ENCODE measurements at regions not wholly inside any gene's neighbourhood (a gene's known extent, or its start where the extent isn't known, plus 50 kb on each side); places are given as distances from the start of the nearest gene placed in this dataset.

DNA sequence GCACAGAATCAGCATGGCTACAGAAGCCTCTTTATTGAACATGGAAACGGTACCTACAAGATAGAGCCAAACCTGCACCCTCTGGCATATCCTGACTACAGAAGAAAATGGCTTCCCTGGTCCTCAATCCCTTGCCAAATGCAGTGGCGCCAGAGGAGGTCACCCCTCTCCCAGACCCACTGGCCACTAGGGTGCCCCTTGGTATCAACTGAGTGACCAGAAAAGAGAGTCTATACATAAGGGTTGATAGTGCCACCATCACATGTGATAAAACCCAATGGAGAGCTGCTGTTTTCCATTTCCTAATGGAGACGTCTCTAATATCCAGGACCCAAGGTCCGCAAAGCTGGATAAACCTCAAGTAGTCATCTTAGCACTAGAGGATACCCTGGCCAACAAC lies 52.7 kb upstream of the ALK start:
- no peak for DNase-seq

DNA sequence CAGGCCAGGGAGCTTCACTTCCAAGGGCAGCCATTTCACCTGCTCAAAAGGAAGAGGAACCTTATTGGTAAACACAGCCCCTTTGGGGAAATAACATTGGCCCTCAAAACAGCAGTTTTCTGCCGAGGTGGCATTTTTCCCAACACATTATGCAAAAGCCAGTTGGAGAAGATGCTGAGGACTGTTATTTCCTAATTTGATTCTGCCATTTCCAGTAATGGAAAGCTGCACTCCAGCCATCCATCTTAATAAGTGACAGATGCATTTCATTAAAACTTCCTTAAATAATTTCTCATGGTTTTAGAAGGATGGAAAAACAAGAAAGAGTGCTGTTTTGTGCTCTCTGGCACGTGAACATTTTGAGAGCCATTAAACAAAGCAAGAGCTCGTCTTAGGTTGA lies 55.9 kb upstream of the ALK start:
- no peak for DNase-seq

DNA sequence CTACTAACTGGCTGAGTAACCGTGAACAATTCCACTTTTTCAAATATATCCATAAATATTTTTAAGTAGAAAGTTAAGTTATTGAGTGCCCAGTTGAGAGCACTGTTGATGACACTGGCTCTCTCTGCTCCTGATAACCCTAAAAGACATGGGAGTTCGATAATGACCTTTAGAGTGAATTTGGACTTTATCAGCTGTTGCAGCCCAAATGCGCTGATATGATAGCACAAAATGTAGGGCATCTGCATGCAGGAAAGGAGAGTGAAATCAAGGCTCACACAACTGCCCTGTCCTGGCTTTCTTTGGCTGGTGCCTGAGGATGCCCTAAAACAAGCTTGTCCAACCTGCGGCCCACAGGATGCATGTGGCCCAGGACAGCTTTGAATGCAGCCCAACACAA lies 60.0 kb upstream of the ALK start:
- DNase-seq: no peak

DNA sequence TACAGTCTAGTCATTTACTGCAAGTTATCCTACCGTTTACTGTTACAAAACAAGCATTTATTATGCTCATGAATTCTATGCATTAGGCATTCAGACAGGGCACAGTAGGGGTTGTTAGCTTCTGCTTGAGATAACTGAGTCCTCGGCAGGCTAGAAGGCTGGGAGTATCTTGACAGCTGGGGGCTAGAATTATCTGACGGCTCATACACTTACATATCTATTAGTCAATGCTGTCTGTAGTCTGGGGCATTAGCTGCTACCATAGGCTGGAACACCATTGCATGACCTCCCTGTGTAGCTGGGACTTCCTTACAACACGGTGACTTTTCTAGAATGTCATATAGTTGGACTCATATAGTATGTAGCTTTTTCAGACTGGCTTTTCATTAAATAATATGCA lies 61.9 kb upstream of the ALK start:
- no peak for DNase-seq

DNA sequence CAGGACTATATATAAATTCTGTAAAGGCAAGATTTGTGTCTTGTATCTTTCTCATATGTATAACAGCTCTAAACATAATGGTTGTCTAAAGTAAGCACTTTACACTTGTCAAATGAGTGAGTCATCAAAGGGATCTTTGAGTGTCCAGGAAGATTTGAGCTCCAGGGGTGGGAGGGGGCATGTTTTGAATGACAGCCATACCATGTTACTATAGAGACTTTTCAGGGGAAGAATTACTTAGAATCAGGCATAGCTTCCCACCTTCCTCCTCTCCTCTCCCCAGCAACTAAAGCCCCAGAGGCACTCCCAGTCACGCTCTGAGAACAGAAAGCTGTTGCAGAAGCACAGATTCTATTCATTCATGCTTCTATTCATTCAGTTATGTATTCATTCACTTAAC lies 65.8 kb upstream of the ALK start:
- DNase-seq: no peak

DNA sequence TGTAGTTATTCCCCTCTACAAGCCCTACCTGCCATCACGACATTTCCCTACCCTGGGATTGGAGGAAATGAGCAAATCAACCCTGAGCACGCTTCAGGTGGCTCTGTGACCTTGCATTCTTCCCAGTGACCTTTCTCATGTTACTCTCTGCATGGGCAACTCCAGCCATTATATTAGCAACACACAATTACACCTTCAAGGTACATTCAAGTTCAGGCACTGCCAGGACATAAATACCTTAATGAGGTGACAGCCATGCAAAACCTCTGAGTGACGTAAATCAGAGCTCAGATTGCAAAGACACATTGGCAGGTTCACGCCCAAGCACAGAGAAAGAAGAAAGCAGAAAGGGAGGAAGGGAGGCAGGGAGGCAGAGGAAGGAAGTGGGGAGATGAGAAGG lies 68.7 kb upstream of the ALK start:
- DNase-seq: no peak

DNA sequence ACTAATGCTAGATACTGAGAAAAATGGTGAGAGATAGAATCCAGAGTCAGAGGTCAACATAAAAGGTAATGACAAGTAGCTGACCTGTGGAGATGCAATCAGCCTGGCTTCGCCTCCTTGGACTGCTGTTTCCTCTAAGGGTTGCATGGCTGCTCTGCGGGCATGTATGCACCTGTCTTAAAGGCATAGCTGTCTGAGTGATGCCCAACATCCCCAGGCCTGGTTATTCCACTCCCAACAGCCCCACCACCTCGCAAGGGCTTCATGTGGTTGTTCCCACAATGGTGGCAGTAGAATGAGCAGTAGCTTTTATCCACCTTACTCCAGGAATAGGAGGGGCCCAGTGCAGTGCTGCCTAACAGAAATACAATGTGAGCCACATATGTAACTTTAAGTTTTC lies 69.7 kb upstream of the ALK start:
- no peak for DNase-seq

DNA sequence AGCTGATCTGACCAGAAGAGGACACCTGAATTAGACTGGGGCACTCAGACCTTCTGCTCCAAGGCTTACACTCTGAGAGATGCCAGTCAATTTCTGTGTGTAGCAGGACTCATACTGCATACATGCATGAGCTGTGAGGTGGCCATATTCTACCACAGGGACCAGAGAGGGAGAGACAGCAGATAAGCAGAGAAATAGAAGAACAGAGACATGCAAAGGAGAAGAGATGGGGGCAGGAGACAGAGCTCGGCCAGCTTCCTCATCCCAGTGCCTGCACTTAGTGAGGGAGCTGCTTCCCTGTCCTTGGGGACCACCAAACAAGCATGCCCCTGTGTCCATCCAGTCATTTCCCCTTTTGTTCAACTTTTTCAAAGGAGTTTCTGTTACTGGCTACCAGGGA lies 73.9 kb upstream of the ALK start:
- no peak for DNase-seq

DNA sequence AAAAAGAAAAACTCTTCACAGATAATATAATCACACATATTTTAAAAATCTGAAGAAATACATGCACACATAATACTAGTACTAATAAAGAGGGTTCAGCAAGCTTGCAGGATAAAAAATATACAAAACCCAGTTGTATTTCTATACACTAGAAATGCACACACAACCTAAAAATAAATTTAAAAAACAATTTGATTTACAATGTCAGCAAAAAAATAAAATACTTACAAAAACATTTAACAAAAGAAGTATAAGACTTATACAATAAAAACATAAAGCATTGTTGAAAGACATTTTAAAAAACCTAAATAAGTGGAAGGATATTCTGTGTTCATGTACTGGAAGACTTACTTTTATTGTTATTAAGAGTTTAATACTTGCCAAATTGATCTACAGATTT lies 81.7 kb upstream of the ALK start:
- DNase-seq: no peak

DNA sequence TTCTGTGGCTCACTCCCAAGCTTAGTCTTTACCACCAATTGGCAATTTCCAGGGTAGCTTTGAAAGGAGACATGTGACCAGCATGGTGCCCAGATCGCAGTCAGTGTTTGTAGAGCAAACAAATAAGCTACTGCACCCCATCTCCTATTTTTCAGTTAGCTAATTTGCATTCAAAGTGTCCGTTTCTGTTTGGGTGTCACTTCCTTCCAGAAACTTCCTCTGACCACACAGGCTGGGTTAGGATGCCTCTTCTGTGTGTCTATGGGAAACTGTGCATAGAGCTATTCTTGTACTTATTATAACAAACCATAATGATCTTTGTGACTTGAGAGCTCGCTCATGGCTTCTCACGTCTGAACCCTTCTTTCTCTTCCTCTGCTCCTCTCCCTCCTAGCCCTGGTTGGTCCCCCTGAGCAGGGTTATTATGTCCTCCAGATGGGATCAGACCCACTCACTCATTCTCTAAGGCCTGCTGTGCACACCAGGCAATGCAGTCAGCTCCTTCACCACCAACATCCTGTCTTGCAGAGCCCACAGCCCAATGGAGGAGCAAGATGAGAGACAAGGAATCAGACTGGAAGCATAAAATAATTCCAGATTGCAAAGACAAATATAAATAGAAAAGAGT lies 101.2 kb upstream of the ALK start:
- no peak for DNase-seq

DNA sequence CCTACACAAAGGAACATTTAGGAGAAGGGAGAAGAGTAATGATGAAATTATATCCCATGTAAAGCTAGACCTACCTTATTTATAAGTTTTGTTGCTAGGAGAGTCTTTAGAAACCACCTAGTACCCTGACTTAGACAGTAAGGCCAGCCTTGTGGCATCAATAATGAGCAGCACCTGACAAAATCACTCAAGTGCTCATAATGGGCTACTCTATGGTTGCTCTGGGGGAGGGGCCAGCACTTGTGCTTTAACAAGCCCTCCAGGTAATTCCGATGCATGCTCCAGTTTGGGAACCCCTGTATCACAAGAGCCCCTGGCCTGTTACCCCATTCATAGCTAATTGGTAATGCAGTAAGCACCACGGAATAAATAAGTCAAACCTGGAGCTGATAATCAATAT lies 102.9 kb upstream of the ALK start:
- no peak for DNase-seq

DNA sequence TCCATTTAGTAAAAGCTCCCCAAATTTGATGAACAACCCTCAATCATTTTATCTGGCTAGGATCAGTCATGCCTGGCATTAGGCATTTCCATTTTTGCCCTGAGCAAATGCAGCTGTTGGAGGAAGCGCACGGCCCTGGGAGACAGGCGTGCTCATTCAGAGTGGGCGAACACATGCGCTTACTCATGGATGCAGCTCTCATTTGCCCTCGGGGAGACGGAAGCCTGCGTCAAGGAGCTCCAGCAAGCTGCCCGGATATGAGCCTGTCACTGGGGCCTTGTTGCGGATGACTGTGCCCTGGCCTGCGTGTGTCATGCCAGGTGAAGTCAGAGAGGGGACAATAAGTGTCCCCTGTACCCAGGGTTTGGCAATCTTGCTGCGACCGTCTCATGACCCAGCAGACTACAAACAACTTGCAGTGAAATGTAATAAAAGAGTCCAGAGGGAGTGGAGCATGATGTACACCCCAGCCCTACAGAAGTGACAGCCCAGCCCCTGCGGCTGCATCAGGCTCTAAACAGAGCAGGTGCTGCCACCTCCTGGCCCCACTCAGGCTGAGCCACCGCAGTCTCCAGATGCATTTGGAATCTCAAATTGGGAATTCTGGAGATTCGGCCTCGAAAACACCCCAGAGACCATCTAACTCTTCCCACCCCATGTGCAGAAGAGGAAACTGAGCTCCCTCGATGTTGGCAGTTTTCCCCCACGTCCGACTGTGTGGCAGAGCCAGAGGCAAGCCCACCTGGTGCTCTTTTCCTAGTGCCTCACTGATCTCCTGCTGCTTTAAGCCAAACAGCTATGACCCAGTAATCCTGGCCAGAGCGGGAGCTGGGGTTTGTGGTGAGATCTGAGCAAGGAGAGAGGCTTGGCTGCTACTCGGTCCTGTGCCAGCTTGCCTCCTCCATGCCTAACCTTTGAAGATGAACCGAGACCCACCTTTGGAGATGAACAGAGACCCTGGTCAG lies 105.0 kb upstream of the ALK start:
- no peak for DNase-seq

DNA sequence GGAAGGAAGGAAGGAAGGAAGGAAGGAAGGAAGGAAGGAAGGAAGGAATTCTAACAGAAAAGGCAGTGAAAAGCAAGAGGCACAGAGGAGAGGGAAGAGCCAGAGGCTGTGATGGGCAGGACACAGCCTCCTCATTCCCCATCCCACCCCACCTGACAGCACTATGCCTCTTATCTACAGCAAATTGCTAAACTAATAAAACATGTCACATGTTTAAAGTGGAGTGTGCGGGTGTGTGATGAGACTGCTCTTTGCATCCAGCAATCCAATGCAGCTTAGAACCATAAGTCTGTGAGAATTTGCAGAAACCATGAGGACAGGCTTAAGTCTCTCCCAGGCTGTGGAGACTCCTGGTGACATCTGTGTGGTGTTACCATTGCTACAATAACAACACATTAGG lies 108.4 kb upstream of the ALK start:
- no peak for DNase-seq

DNA sequence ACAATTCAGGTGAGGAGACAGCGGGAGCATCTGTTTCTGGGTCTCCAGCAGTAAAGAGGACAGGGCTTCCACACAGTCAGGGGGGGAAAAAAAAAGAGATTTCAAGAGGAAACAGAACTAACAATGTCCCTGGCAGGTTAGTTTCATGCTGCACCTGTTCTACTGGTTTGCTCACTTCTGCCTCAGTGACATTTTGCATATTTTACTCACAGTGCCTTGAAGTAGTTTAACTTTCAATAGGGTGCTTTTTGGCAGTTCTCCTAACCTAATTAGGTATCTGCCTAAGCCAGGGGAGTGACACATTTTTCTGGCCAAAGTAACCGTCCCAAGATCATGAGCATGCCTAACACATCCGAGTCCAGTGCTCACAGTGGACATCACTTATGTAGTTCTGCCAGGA lies 109.0 kb upstream of the ALK start:
- no peak for DNase-seq

DNA sequence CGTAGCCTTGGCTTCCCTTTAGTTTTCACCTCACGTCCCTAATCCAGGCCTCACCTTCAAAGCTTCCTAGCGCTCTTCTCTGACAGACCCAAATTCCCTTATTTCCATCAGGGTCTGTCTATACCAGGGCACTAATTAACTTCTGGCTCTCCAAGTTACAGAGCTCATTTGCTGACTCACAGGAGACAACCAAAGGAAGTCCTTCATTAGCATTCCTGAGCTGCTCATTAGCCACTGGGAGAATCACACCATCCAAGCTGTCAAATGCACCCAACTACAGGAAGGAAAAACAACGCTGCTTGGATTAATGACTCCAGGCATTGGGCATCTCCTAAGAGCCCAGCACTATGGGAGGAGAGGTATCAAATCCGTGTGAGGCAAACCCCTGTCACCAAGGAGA lies 109.8 kb upstream of the ALK start:
- DNase-seq: no peak

DNA sequence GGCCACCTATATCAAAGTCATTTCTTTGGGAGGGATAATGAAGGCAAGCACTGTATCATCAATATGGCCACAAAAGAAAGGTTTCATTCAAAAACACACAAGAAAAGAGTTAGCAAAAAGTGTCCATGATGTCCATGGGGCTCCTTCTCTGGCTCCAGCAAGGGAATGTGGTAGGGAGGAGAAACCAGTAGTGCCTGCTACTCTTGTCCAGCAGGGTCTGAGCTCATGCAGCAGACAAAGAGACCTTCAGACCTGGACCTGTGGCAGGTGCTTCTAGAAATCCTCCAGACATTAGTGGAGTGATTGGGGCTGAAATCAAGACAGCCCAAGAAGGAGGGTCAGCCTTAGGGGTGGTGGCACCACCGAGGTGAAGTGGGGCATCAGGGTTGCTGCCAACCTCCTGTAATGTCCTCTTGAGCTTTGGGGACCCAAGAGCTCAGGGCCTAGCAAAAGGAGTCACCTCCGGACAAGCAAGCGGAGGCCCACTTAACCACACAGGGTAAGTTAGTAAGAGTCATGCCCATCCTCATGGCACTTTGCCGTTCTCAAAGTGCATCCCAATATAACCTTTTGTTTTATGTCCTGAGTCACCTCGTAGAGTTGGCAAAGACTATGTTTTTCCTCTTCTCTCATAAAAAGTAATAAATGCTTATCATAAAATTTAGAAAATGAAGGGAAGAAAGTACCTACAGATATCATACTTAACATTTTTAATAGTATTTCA lies 112.6 kb upstream of the YPEL5 start:
- no peak for DNase-seq

DNA sequence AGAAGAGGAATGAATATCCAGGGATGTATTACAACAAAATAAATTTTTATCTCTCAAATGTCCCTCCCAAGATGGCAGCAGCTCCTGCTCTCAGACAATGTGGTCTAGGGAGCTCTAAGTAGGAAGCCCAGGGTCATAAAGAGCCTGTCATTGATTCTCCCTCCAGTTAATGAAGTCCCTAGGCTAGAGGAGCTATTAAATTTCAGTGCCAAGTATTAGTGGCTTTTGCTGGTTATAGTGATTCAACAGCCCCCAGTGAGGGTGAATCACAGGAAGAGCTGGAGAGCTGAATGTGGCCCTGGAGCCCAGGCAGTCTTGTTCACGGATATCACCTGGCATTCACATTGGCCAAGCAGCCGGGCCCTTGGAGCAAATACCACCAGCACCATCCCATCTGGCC lies 109.8 kb upstream of the YPEL5 start:
- DNase-seq: no peak

DNA sequence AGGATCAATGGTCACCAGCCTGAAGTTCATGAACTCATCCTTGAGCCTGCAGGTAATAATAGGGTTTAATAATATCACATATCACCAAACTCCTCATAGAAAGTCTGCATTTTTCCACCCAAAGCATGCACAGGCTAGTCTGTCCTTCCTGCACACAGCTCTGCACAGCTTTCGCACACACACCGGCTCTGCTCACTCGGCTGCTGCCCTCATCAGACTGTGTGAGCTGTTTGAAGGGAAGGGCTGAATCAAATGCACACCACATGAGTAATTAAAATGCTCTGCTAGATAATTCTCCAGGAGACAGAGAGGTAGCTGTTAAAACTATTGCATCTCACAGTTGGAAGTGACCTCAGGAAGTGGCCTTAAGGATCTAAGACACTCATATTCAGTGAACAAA lies 108.4 kb upstream of the YPEL5 start:
- DNase-seq: no peak

DNA sequence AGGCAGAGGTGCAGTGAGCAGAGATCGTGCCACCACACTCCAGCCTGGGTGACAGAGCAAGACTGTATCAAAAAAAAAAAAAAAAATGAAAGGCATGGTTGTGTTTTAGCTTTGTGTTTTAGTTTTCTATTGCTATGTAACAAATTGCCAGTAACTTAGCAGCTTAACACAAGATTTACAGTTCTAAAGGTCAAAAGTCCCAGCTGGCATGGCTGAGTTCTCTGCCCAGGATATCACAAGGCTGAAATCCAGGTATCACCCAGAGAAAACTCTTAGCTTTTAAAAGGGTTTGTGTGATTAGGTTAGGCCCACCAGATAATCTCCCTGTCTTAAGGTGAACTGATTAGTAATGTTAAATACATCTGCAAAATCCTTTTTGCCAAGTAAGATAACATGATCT lies 107.7 kb upstream of the YPEL5 start:
- DNase-seq: no peak

DNA sequence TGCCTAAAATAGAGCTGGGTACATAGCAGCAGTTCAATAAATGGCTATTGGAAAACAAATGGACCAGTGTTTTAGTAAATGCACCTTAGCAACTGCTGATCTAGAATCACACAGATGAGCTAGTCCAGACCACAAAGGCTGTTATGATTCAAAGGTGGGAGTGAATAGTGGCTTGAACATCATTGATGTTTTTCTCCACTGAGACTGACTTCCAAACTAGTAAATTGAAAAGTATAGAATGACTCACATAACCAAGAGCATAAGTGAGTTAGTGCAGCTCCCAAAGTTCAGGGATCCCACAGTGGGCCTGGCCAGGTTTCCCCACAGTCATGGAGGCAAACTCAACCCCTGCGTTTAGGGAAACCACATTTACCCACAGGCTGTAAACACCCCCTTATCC lies 106.7 kb upstream of the YPEL5 start:
- DNase-seq: peak; percentile 34

DNA sequence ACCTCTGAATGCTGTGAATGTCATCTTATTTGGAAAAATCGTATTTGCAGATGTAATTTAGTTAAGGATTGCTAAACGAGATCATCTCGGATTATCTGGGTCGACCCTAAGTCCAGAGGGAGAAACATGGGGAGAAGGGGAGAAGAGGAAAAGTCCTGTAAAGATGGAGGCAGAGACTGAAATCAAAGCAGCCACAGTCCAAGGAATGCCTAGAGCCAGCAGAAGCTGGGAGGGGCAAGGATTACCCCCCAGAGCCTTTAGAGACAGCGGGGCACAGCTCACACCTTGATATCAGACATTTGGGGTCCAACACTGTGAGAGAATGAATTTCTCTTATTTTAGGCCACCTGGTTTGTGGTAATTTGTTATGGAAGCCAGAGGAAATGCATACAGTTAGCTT lies 104.9 kb upstream of the YPEL5 start:
- no peak for DNase-seq

DNA sequence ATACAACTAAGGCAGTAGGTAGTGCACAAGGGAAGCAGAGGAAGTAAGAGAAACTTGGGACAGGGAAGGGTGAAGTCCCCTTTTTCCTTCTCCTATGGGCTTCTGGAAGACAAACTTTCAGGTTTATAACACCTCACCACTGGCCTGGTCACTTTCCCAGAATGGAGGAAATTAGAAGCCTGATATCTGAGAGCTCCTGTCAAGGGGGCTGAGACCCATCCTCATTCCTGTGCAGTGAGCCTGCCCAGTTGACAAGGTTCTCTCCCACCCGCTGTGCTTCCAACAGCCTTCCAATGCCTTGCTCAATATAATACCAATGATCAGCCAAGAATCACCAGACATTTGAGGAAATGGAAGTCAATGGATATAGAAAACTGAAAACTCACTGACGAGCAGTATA lies 100.4 kb upstream of the YPEL5 start:
- DNase-seq: no peak

DNA sequence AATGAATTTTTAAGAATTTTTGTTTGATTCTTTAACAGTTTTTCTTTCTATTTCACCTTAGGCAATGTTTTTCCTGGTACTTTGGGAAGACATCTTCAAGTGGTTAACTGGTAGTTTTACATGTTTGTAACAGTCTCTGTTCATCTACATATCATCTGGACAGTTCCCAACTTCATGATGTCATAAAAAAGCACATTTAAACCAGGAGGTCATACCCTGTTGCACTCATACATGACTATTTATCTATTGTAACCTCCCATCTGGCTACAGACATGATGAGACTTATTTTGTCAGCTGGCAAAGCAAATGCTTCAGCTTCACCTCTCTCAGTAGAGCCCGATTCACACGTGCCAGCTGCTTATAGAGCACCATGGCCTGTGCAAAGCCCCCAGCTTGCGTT lies 99.8 kb upstream of the YPEL5 start:
- DNase-seq: no peak

DNA sequence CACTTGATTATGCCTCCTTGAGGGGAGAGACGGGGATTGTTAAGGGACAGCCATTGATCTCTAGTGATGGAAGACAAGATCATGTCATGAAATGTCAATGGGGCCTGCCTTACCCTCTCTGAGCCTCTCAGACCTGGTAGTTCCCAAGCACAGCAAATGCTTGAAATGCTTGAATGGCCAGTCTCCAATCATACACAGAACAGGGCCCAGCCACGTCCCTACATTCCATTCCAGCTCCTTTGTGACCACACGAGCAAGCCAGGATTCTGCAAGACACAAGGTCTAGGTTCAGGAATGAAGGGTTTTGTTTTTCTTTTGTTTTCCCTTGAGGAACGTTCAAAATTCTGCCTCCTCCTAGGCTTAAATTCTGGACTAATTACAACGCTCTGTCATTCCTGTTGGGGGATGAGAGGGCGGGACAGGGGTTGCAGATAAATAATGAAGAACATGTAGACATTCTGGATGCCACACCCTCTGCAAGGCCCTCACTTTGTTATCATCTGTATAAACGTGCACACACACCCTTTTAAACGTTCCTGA lies 98.1 kb upstream of the YPEL5 start:
- DNase-seq: no peak
